ENCODE measurements at regions not wholly inside any gene's neighbourhood (a gene's known extent, or its start where the extent isn't known, plus 50 kb on each side); places are given as distances from the start of the nearest gene placed in this dataset.

GRCh38 chr18:10376731-10377130 lies 77.7 kb upstream of the APCDD1 start:
- Mint-ChIP-seq H3K36me3 (ENCODE audit: low read depth, unreplicated experiment) (no peaks in the 10 kb centered on the region), H3K9me3 (ENCODE audit: unreplicated experiment) (no peaks in the 10 kb centered on the region), H3K27me3 (ENCODE audit: low read depth, unreplicated experiment) (peaks cover 21% of the 10 kb centered on the region), H3K4me1 (ENCODE audit: low read depth, unreplicated experiment) (peaks cover 21% of the 10 kb centered on the region), H3K4me3 (ENCODE audit: unreplicated experiment) (no peak overlapping the region), H3K27ac (ENCODE audit: unreplicated experiment) (no peak overlapping the region)
- no peaks in the 10 kb centered on the region for H4K20me1 ChIP-seq (ENCODE audit: insufficient read depth, low read length)
- no peak overlapping the region for H2AFZ ChIP-seq (ENCODE audit: low read depth, low read length)
- H3K9ac ChIP-seq (ENCODE audit: low read length) = no peak overlapping the region
- no peak overlapping the region for H3K4me3 ChIP-seq (ENCODE audit: insufficient read depth, low read depth, low read length)
- peaks cover 30% of the 10 kb centered on the region for H3K4me1 ChIP-seq (ENCODE audit: insufficient read depth, low read length)
- no peak overlapping the region for H3K27ac ChIP-seq (ENCODE audit: low read depth, low read length)
- H3K36me3 ChIP-seq (ENCODE audit: insufficient read depth, low read length) = no peaks in the 10 kb centered on the region
- TF ChIP-seq EZH2 (IDR thresholded peaks at IDR 0.05; ENCODE audit: insufficient read depth, low read length) (no peak), CTCF (IDR thresholded peaks at IDR 0.05; ENCODE audit: insufficient read depth, low read depth, low read length) (no peak)
- no peaks in the 10 kb centered on the region for H3K79me2 ChIP-seq (ENCODE audit: insufficient read depth, low read length)
- DNase-seq (ENCODE audit: low read depth) (peak; percentile 49), FAIRE-seq (no peak)
- H3K9me3 ChIP-seq (ENCODE audit: insufficient read depth, low read depth, low read length) = no peaks in the 10 kb centered on the region
- H3K27me3 ChIP-seq (ENCODE audit: insufficient read depth, low read length) = no peaks in the 10 kb centered on the region
- H3K4me2 ChIP-seq (ENCODE audit: low read length) = peak overlapping the region; percentile 4

- FAIRE-seq = no peak
Measured at GRCh38 chr18:10377956-10378355, 76.5 kb upstream of the APCDD1 start.

More at GRCh38 chr18:10377956-10378355, 76.5 kb upstream of the APCDD1 start:
- Mint-ChIP-seq H3K27ac (ENCODE audit: unreplicated experiment) (no peak overlapping the region), H3K27me3 (ENCODE audit: low read depth, unreplicated experiment) (peaks cover 15% of the 10 kb centered on the region), H3K36me3 (ENCODE audit: low read depth, unreplicated experiment) (no peaks in the 10 kb centered on the region), H3K9me3 (ENCODE audit: unreplicated experiment) (no peaks in the 10 kb centered on the region), H3K4me1 (ENCODE audit: low read depth, unreplicated experiment) (peaks cover 23% of the 10 kb centered on the region), H3K4me3 (ENCODE audit: unreplicated experiment) (no peak overlapping the region)
- Histone ChIP-seq H3K79me2 (ENCODE audit: insufficient read depth, low read length) (no peaks in the 10 kb centered on the region), H3K9ac (ENCODE audit: low read length) (no peak overlapping the region), H3K9me3 (ENCODE audit: insufficient read depth, low read depth, low read length) (no peaks in the 10 kb centered on the region), H4K20me1 (ENCODE audit: insufficient read depth, low read length) (no peaks in the 10 kb centered on the region), H3K36me3 (ENCODE audit: insufficient read depth, low read length) (no peaks in the 10 kb centered on the region), H3K27me3 (ENCODE audit: insufficient read depth, low read length) (no peaks in the 10 kb centered on the region), H3K27ac (ENCODE audit: low read depth, low read length) (peak overlapping the region; percentile 56), H3K4me3 (ENCODE audit: insufficient read depth, low read depth, low read length) (peak overlapping the region; percentile 11), H3K4me2 (ENCODE audit: low read length) (peak overlapping the region; percentile 51), H3K4me1 (ENCODE audit: insufficient read depth, low read length) (peaks cover 30% of the 10 kb centered on the region), H2AFZ (ENCODE audit: low read depth, low read length) (no peak overlapping the region)
- no peak for TF ChIP-seq EZH2 (IDR thresholded peaks at IDR 0.05; ENCODE audit: insufficient read depth, low read length)
- no peak for TF ChIP-seq CTCF (IDR thresholded peaks at IDR 0.05; ENCODE audit: insufficient read depth, low read depth, low read length)
- peak; percentile 81 for DNase-seq (ENCODE audit: low read depth)

All from astrocyte (in vitro differentiated cells and primary cell).